CD4-positive, CD25-positive, alpha-beta regulatory T cell (primary cell): ENCODE measurements at regions not wholly inside any gene's neighbourhood (a gene's known extent, or its start where the extent isn't known, plus 50 kb on each side); places are given as distances from the start of the nearest gene placed in this dataset.

Experiments used
- ATAC-seq, 2 donors: fragments of 150-1000 bp; cut with Tn5 transposase; one replicate each; pipeline ENCODE4 v1.10.0; 2021; ENCODE audit warnings: low read depth in 2 of 2, moderate number of reproducible peaks in 2 of 2, moderate library complexity in 1 of 2
- DNase-seq, 3 donors: peaks; one replicate each; pipeline versions ENCODE4 v3.0.0 to v3.0.0-alpha.2; 2012 to 2022; ENCODE audit warnings: mixed read lengths in 1 of 3
- H3K27ac ChIP-seq: one replicate; pipeline ENCODE4 v1.7.0; 2013; ENCODE audit warnings: mild to moderate bottlenecking, low read length; ENCODE audit not compliant: insufficient read depth, poor library complexity, severe bottlenecking
- H3K27me3 ChIP-seq: one replicate; pipeline ENCODE4 v1.7.0; 2013; ENCODE audit warnings: low read length; ENCODE audit not compliant: control insufficient read depth, insufficient read depth
- H3K36me3 ChIP-seq: one replicate; pipeline ENCODE4 v1.7.0; 2013; ENCODE audit warnings: mild to moderate bottlenecking, low read length, moderate library complexity; ENCODE audit not compliant: control insufficient read depth, insufficient read depth
- H3K4me1 ChIP-seq: 2 replicates; pipeline ENCODE4 v1.7.0; 2013; ENCODE audit warnings: mild to moderate bottlenecking, low read length; ENCODE audit not compliant: insufficient read depth, control insufficient read depth, poor library complexity, severe bottlenecking
- H3K4me3 ChIP-seq: one replicate; pipeline ENCODE4 v1.7.0; 2013; ENCODE audit warnings: low read depth, mild to moderate bottlenecking, low read length, moderate library complexity
- H3K9me3 ChIP-seq, 2 experiments: 1 replicate in 1 of 2; 2 replicates in 1 of 2; pipeline ENCODE4 v1.7.0; 2013; ENCODE audit warnings: low read length in 2 of 2, mild to moderate bottlenecking in 1 of 2, moderate library complexity in 1 of 2; ENCODE audit not compliant: control insufficient read depth in 2 of 2
- H3K27ac Mint-ChIP-seq, 3 donors: one replicate each; pipeline ENCODE4 v1.8.0; 2020 to 2022; ENCODE audit warnings: mild to moderate bottlenecking in 3 of 3, mixed read lengths in 3 of 3, moderate library complexity in 2 of 3
- H3K27me3 Mint-ChIP-seq: one replicate; pipeline ENCODE4 v1.8.0; 2022; ENCODE audit warnings: mild to moderate bottlenecking, mixed read lengths
- H3K36me3 Mint-ChIP-seq: one replicate; pipeline ENCODE4 v1.8.0; 2020; ENCODE audit warnings: mixed read lengths
- H3K4me1 Mint-ChIP-seq, 4 donors: one replicate each; pipeline ENCODE4 v1.8.0; 2020 to 2022; ENCODE audit warnings: mixed read lengths in 4 of 4, mild to moderate bottlenecking in 1 of 4
- H3K4me3 Mint-ChIP-seq, 4 donors: one replicate each; pipeline ENCODE4 v1.8.0; 2020 to 2022; ENCODE audit warnings: mild to moderate bottlenecking in 4 of 4, mixed read lengths in 4 of 4, moderate library complexity in 3 of 4
- H3K9me3 Mint-ChIP-seq, 7 donors: one replicate each; pipeline ENCODE4 v1.8.0; 2020 to 2022; ENCODE audit warnings: mixed read lengths in 7 of 7, mild to moderate bottlenecking in 3 of 7, moderate library complexity in 2 of 7

- H3K4me3 ChIP-seq: no peak overlapping the region
- Mint-ChIP-seq H3K4me1 (no peaks in the 10 kb centered on the region), H3K9me3 (peaks cover 0 to 5% (median 1%) of the 10 kb centered on the region in 7 donors), H3K36me3 (no peaks in the 10 kb centered on the region), H3K27me3 (peaks cover 26% of the 10 kb centered on the region), H3K4me3 (no peak overlapping the region), H3K27ac (no peak overlapping the region)
- ATAC-seq: no peak
- no peaks in the 10 kb centered on the region for H3K4me1 ChIP-seq
- no peaks in the 10 kb centered on the region for H3K36me3 ChIP-seq
- no peak overlapping the region for H3K27ac ChIP-seq
- no peaks in the 10 kb centered on the region for H3K9me3 ChIP-seq
- H3K27me3 ChIP-seq: no peaks in the 10 kb centered on the region
- DNase-seq: no peak
Observed at GRCh38 chr1:5552787-5553484, 439.3 kb downstream of the NPHP4 start.

GRCh38 chr1:5551274-5551975, 440.8 kb downstream of the NPHP4 start:
- Histone ChIP-seq H3K27ac (no peak overlapping the region), H3K9me3 (no peaks in the 10 kb centered on the region), H3K4me1 (no peaks in the 10 kb centered on the region), H3K27me3 (no peaks in the 10 kb centered on the region), H3K4me3 (no peak overlapping the region), H3K36me3 (no peaks in the 10 kb centered on the region)
- Mint-ChIP-seq H3K4me3 (no peak overlapping the region), H3K9me3 (peaks cover 0 to 5% (median 0%) of the 10 kb centered on the region in 7 donors), H3K27me3 (peaks cover 21% of the 10 kb centered on the region), H3K4me1 (no peaks in the 10 kb centered on the region), H3K27ac (no peak overlapping the region), H3K36me3 (no peaks in the 10 kb centered on the region)
- ATAC-seq (no peak), DNase-seq (no peak)

GRCh38 chr1:5548266-5548665, 444.0 kb downstream of the NPHP4 start:
- no peak overlapping the region for H3K27ac Mint-ChIP-seq
- peaks cover 0 to 5% (median 3%) of the 10 kb centered on the region in 7 donors for H3K9me3 Mint-ChIP-seq
- ATAC-seq: no peak
- H3K4me3 Mint-ChIP-seq: no peak overlapping the region
- H3K4me3 ChIP-seq: no peak overlapping the region
- H3K36me3 ChIP-seq: no peaks in the 10 kb centered on the region
- peaks cover 0 to 4% (median 2%) of the 10 kb centered on the region in 4 donors for H3K4me1 Mint-ChIP-seq
- DNase-seq: no peak
- no peaks in the 10 kb centered on the region for H3K4me1 ChIP-seq
- H3K9me3 ChIP-seq: no peaks in the 10 kb centered on the region
- H3K27me3 Mint-ChIP-seq: peaks cover 32% of the 10 kb centered on the region
- H3K27ac ChIP-seq: no peak overlapping the region
- H3K36me3 Mint-ChIP-seq: no peaks in the 10 kb centered on the region
- peaks cover 2% of the 10 kb centered on the region for H3K27me3 ChIP-seq

- no peaks in the 10 kb centered on the region for H3K9me3 ChIP-seq
- no peak overlapping the region for H3K27ac Mint-ChIP-seq
- peaks cover 0 to 4% (median 2%) of the 10 kb centered on the region in 4 donors for H3K4me1 Mint-ChIP-seq
- H3K4me3 ChIP-seq: no peak overlapping the region
- ATAC-seq (no peak), DNase-seq (no peak)
- no peaks in the 10 kb centered on the region for H3K36me3 Mint-ChIP-seq
- H3K27me3 ChIP-seq: peaks cover 9% of the 10 kb centered on the region
- no peak overlapping the region for H3K4me3 Mint-ChIP-seq
- H3K36me3 ChIP-seq: no peaks in the 10 kb centered on the region
- H3K27ac ChIP-seq: no peak overlapping the region
- H3K9me3 Mint-ChIP-seq: peaks cover 0 to 9% (median 0%) of the 10 kb centered on the region in 7 donors
- peaks cover 29% of the 10 kb centered on the region for H3K27me3 Mint-ChIP-seq
- H3K4me1 ChIP-seq: no peaks in the 10 kb centered on the region
Observed at GRCh38 chr1:5543235-5543634, 449.0 kb downstream of the NPHP4 start.

DNA sequence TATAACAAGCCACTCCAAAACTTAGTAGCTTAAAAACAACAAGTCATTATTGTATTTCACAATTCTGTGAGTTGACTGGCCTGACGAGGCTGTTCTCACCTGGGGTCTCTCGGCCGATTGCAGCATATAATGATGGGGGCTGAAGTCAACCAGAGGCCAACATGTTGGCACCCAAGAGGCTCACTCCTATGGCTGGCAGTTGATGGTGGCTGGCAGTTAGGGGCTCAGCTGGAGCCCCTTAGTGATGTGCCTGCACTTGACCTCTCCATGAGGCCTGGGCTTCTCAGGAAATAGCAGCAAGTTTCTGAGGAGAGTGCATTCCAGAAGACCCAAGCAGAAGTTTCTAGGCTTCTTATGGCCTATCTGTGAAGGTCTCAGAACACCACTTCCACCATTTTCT, 459.4 kb downstream of the NPHP4 start:
- Histone ChIP-seq H3K27ac (no peak overlapping the region), H3K4me1 (no peaks in the 10 kb centered on the region), H3K4me3 (no peak overlapping the region), H3K9me3 (peaks cover 0 to 6% of the 10 kb centered on the region in 2 experiments), H3K36me3 (no peaks in the 10 kb centered on the region), H3K27me3 (peaks cover 2% of the 10 kb centered on the region)
- peaks cover 12% of the 10 kb centered on the region for H3K27me3 Mint-ChIP-seq
- no peaks in the 10 kb centered on the region for H3K4me1 Mint-ChIP-seq
- H3K27ac Mint-ChIP-seq: no peak overlapping the region
- H3K9me3 Mint-ChIP-seq: peaks cover 0 to 5% (median 2%) of the 10 kb centered on the region in 7 donors
- no peak for ATAC-seq
- H3K4me3 Mint-ChIP-seq: no peak overlapping the region
- no peak for DNase-seq
- no peaks in the 10 kb centered on the region for H3K36me3 Mint-ChIP-seq

DNA sequence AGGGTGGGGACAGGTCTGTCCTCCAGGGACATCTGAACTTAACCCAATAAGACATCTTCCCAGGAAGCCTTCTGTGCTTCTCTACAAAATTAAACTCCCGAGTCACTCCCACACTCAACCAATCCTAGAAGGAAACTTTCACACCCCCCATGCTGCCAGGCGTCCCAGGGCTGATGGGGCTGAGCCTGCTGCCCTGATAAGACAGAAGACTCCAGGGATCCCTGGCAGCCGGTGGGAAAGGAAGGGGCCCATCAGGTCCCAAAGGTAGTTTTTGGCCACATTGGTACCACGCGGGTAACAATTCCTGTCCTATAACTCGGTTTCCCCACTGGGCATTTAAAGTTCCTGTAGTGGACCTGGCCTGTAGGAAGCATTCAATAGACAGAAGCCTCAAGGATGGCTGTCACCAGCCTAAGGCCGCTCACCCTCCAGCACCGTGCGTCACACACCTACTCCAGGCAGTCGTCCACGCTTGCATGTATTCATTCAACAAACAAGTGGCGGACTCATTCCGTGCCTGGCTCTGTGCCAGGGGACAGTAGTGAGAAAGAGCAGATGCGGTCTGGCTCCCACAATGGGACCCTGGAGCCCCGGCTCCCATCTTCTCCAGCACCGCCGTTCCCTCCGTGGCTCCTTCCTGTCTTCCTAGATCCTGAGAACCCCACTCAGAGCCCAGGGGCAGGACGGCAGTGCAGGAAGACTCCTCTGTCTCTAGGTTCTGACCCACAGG, 465.2 kb downstream of the NPHP4 start:
- Mint-ChIP-seq H3K4me1 (peaks cover 0 to 2% (median 0%) of the 10 kb centered on the region in 4 donors), H3K27ac (no peak overlapping the region), H3K36me3 (no peaks in the 10 kb centered on the region), H3K4me3 (no peak overlapping the region), H3K9me3 (peaks cover 0 to 7% (median 0%) of the 10 kb centered on the region in 7 donors), H3K27me3 (peaks cover 17% of the 10 kb centered on the region)
- peaks cover 0 to 6% of the 10 kb centered on the region in 2 experiments for H3K9me3 ChIP-seq
- no peaks in the 10 kb centered on the region for H3K36me3 ChIP-seq
- no peak for DNase-seq
- no peak overlapping the region for H3K4me3 ChIP-seq
- no peak for ATAC-seq
- H3K27ac ChIP-seq: no peak overlapping the region
- H3K27me3 ChIP-seq: no peaks in the 10 kb centered on the region
- H3K4me1 ChIP-seq: no peaks in the 10 kb centered on the region

GRCh38 chr1:5526385-5526750, 465.9 kb downstream of the NPHP4 start:
- no peak overlapping the region for H3K27ac Mint-ChIP-seq
- peaks cover 0 to 7% (median 0%) of the 10 kb centered on the region in 7 donors for H3K9me3 Mint-ChIP-seq
- Histone ChIP-seq H3K36me3 (no peaks in the 10 kb centered on the region), H3K4me3 (no peak overlapping the region), H3K4me1 (no peaks in the 10 kb centered on the region), H3K27me3 (no peaks in the 10 kb centered on the region), H3K9me3 (peaks cover 0 to 6% of the 10 kb centered on the region in 2 experiments), H3K27ac (no peak overlapping the region)
- H3K4me1 Mint-ChIP-seq: peaks cover 0 to 3% (median 0%) of the 10 kb centered on the region in 4 donors
- no peaks in the 10 kb centered on the region for H3K36me3 Mint-ChIP-seq
- ATAC-seq (no peak), DNase-seq (no peak)
- H3K27me3 Mint-ChIP-seq: peaks cover 17% of the 10 kb centered on the region
- no peak overlapping the region for H3K4me3 Mint-ChIP-seq
